ENCODE measurements at regions not wholly inside any gene's neighbourhood (a gene's known extent, or its start where the extent isn't known, plus 50 kb on each side); places are given as distances from the start of the nearest gene placed in this dataset.

- TF ChIP-seq POLR2A (IDR thresholded peaks at IDR 0.05) (no peak), CTCF (IDR thresholded peaks at IDR 0.05) (no peak)
Measured at GRCh38 chr20:24236963-24237362, 232.5 kb upstream of the SYNDIG1 start.

Data from thyroid gland (tissue), 4 donors.